Smooth muscle cell (in vitro differentiated cells): ENCODE measurements at regions not wholly inside any gene's neighbourhood (a gene's known extent, or its start where the extent isn't known, plus 50 kb on each side); places are given as distances from the start of the nearest gene placed in this dataset.

Experiments
- DNase-seq: peaks from one replicate; lab custom pipeline; 2025; ENCODE audit not compliant: unreplicated experiment; lab: John Stamatoyannopoulos, UW
- H2AFZ ChIP-seq: fragments of 200-600 bp; sonication (generic); 2 replicates; pipeline ENCODE4 v1.6.0; 2016; ENCODE audit warnings: antibody characterized with exemption, low read depth, mild to moderate bottlenecking
- H3F3A ChIP-seq: fragments of 200-600 bp; sonication (generic); 2 replicates; pipeline ENCODE4 v1.6.0; 2017; ENCODE audit warnings: antibody characterized with exemption, low read depth
- H3K27ac ChIP-seq: fragments of 200-600 bp; sonication (generic); 2 replicates; pipeline ENCODE4 v1.5.1; 2016; ENCODE audit warnings: low read depth, mild to moderate bottlenecking
- H3K27me3 ChIP-seq: fragments of 200-600 bp; sonication (generic); 2 replicates; pipeline ENCODE4 v1.6.1; 2016; ENCODE audit warnings: low read depth, mild to moderate bottlenecking
- H3K36me3 ChIP-seq: fragments of 200-600 bp; sonication (generic); 2 replicates; pipeline ENCODE4 v1.5.1; 2016; ENCODE audit warnings: low read depth
- H3K4me1 ChIP-seq: fragments of 200-600 bp; sonication (generic); 2 replicates; pipeline ENCODE4 v1.5.1; 2016; ENCODE audit warnings: low read depth
- H3K4me2 ChIP-seq: fragments of 200-600 bp; sonication (generic); 2 replicates; pipeline ENCODE4 v1.6.0; 2016; ENCODE audit warnings: mild to moderate bottlenecking
- H3K4me3 ChIP-seq: fragments of 200-600 bp; sonication (generic); 2 replicates; pipeline ENCODE4 v1.5.1; 2016; ENCODE audit warnings: mild to moderate bottlenecking
- H3K79me2 ChIP-seq: fragments of 200-600 bp; sonication (generic); 2 replicates; pipeline ENCODE4 v1.6.0; 2016; ENCODE audit warnings: low read depth, mild to moderate bottlenecking
- H3K9ac ChIP-seq: fragments of 200-600 bp; sonication (generic); 2 replicates; pipeline ENCODE4 v1.6.0; 2016; ENCODE audit warnings: low read depth
- H3K9me3 ChIP-seq: fragments of 200-600 bp; sonication (generic); replicated peaks from 2 replicates; pipeline ENCODE4 v1.5.1; 2016; ENCODE audit warnings: low read depth
- H4K20me1 ChIP-seq: fragments of 200-600 bp; sonication (generic); 2 replicates; pipeline ENCODE4 v1.6.0; 2016; ENCODE audit warnings: low read depth
- CTCF ChIP-seq: fragments of 200-600 bp; sonication (generic); IDR thresholded peaks from 2 replicates; pipeline ENCODE4 v1.5.1; 2017; ENCODE audit warnings: borderline replicate concordance, mild to moderate bottlenecking, antibody characterized with exemption; ENCODE audit not compliant: insufficient read depth, poor library complexity, severe bottlenecking
- WGBS: methylation state at CpG from one replicate; pipeline ENCODE4 v1.1.7; 2016; ENCODE audit warnings: low lambda C conversion rate; 5-methylcytosine and 5-hydroxymethylcytosine counted together

- H3K9ac ChIP-seq = no peak overlapping the region
- TF ChIP-seq CTCF = no peak
- H3K36me3 ChIP-seq = no peaks in the 10 kb centered on the region
- peaks cover 12% of the 10 kb centered on the region for H3K27me3 ChIP-seq
- H3K79me2 ChIP-seq = no peaks in the 10 kb centered on the region
- no peak overlapping the region for H3K4me3 ChIP-seq
- no peaks in the 10 kb centered on the region for H3F3A ChIP-seq
- H3K4me1 ChIP-seq = no peaks in the 10 kb centered on the region
- no peaks in the 10 kb centered on the region for H3K9me3 ChIP-seq
- H2AFZ ChIP-seq = no peak overlapping the region
- H3K4me2 ChIP-seq = no peak overlapping the region
- 83% methylated on average over 1 of the region's 1 CpG for WGBS
- H3K27ac ChIP-seq = no peak overlapping the region
- no peak for DNase-seq
- no peaks in the 10 kb centered on the region for H4K20me1 ChIP-seq
These were observed 169.1 kb upstream of the SIX2 start for GRCh38 chr2:45178359-45178758.

- Histone ChIP-seq H3K27ac (no peak overlapping the region), H3K36me3 (no peaks in the 10 kb centered on the region), H3K27me3 (peaks cover 17% of the 10 kb centered on the region), H2AFZ (no peak overlapping the region), H3F3A (no peaks in the 10 kb centered on the region), H4K20me1 (no peaks in the 10 kb centered on the region), H3K79me2 (no peaks in the 10 kb centered on the region), H3K4me3 (no peak overlapping the region), H3K9ac (no peak overlapping the region), H3K4me1 (no peaks in the 10 kb centered on the region), H3K9me3 (no peaks in the 10 kb centered on the region), H3K4me2 (no peak overlapping the region)
- 71% methylated on average over 9 of the region's 9 CpGs for WGBS
- DNase-seq = no peak
- TF ChIP-seq CTCF = no peak
These were observed 168.6 kb upstream of the SIX2 start for GRCh38 chr2:45177870-45178269.

DNA sequence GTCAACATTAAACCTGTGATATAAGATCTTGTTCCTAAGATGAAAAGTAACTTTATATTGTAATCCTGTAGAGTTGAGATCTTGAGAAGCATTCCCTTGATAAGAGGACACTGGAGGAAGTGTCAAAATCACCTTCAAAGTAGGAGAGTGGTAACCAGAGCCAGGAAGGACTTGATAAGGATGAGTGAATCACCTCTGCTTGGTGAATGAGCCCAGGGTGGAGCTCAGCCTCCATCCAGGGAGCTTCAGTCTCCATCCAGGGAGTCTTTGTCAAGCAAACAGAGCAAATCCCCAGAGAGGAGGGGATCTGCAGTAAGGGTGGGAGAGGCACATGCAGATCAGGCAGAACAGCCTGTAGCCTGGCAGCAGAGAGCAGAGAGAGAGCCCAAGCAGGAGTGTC, 167.1 kb upstream of the SIX2 start:
- H3K27ac ChIP-seq = no peak overlapping the region
- H2AFZ ChIP-seq = no peak overlapping the region
- H3K36me3 ChIP-seq = no peaks in the 10 kb centered on the region
- H4K20me1 ChIP-seq = no peaks in the 10 kb centered on the region
- no peak overlapping the region for H3K4me3 ChIP-seq
- H3F3A ChIP-seq = no peaks in the 10 kb centered on the region
- H3K9ac ChIP-seq = no peak overlapping the region
- H3K4me1 ChIP-seq = no peaks in the 10 kb centered on the region
- no peaks in the 10 kb centered on the region for H3K79me2 ChIP-seq
- H3K4me2 ChIP-seq = no peak overlapping the region
- H3K27me3 ChIP-seq = peaks cover 32% of the 10 kb centered on the region
- H3K9me3 ChIP-seq = no peaks in the 10 kb centered on the region
- no peak for DNase-seq
- TF ChIP-seq CTCF = no peak

DNA sequence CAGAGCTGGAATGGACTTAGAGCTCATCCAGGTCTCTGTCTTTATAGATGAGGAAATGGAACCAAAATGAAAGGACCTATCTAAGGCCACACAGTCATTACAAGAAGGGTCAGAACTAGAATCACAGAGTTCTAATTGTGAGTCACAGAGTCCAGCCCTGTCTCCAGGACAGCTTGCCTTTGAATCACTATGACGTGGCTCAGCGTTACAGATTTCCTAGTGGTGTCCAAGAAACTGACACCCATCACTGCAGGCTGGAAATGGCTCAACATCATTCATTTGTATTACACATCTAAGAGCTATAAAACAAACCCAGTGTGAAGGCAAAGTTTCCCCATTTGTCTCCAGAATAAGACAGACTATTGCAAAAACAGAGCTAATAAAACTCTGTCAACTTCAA, 164.3 kb upstream of the SIX2 start:
- H2AFZ ChIP-seq = no peak overlapping the region
- 53% methylated on average over 2 of the region's 2 CpGs for WGBS
- no peaks in the 10 kb centered on the region for H3F3A ChIP-seq
- H3K4me2 ChIP-seq = no peak overlapping the region
- peaks cover 11% of the 10 kb centered on the region for H3K4me1 ChIP-seq
- TF ChIP-seq CTCF = no peak
- no peak overlapping the region for H3K4me3 ChIP-seq
- H3K79me2 ChIP-seq = no peaks in the 10 kb centered on the region
- H3K27ac ChIP-seq = no peak overlapping the region
- peaks cover 61% of the 10 kb centered on the region for H3K27me3 ChIP-seq
- no peaks in the 10 kb centered on the region for H4K20me1 ChIP-seq
- H3K36me3 ChIP-seq = no peaks in the 10 kb centered on the region
- H3K9me3 ChIP-seq = no peaks in the 10 kb centered on the region
- H3K9ac ChIP-seq = no peak overlapping the region
- DNase-seq = no peak
